Esophagus squamous epithelium (tissue), 4 donors: ENCODE measurements at regions not wholly inside any gene's neighbourhood (a gene's known extent, or its start where the extent isn't known, plus 50 kb on each side); places are given as distances from the start of the nearest gene placed in this dataset.

Experiments used
- CTCF ChIP-seq, 6 experiments: fragments of 450-650 bp in 4 of 6; fragments of 200-600 bp in 2 of 6; sonication (generic) in 2 of 6; IDR thresholded peaks; one replicate each; pipeline ENCODE4 v1.5.1; 2016 to 2019; ENCODE audit warnings: antibody characterized with exemption in 6 of 6, mild to moderate bottlenecking in 4 of 6, moderate library complexity in 4 of 6
- POLR2A ChIP-seq, 4 donors: fragments of 450-650 bp; IDR thresholded peaks; one replicate each; pipeline ENCODE4 v1.6.1; 2017; ENCODE audit warnings: antibody characterized with exemption in 4 of 4, mild to moderate bottlenecking in 4 of 4, moderate library complexity in 3 of 4

- TF ChIP-seq CTCF (IDR thresholded peaks at IDR 0.05) (no peak), POLR2A (IDR thresholded peaks at IDR 0.05) (no peak)
These were observed 996.0 kb downstream of the OTOL1 start for GRCh38 chr3:162492446-162493081.
